Natural killer cell (primary cell): ENCODE measurements at regions not wholly inside any gene's neighbourhood (a gene's known extent, or its start where the extent isn't known, plus 50 kb on each side); places are given as distances from the start of the nearest gene placed in this dataset.

Experiments
- ATAC-seq, 3 donors: fragments of 150-1000 bp in 2 of 3; fragments of 200-7000 bp in 1 of 3; cut with Tn5 transposase; 1 replicate in 1 of 3; 2 replicates in 2 of 3; pipeline ENCODE4 v1.10.0; 2021; ENCODE audit warnings: mild to moderate bottlenecking in 2 of 3, moderate library complexity in 2 of 3
- DNase-seq, 2 donors: peaks; one replicate each; pipeline versions ENCODE4 v3.0.0 to v3.0.0-alpha.2; 2013 to 2021; ENCODE audit warnings: mixed read lengths in 1 of 2
- H3K27ac ChIP-seq: one replicate; pipeline ENCODE4 v1.5.1; 2013; ENCODE audit warnings: mild to moderate bottlenecking, low read length
- H3K27me3 ChIP-seq: one replicate; pipeline ENCODE4 v1.6.1; 2013; ENCODE audit warnings: low read length; ENCODE audit not compliant: control insufficient read depth, insufficient read depth
- H3K36me3 ChIP-seq: one replicate; pipeline ENCODE4 v1.6.1; 2013; ENCODE audit warnings: low read length; ENCODE audit not compliant: control insufficient read depth, insufficient read depth
- H3K4me1 ChIP-seq: one replicate; pipeline ENCODE4 v1.6.1; 2013; ENCODE audit warnings: low read length; ENCODE audit not compliant: control insufficient read depth, insufficient read depth
- H3K4me3 ChIP-seq: one replicate; pipeline ENCODE4 v1.5.1; 2013; ENCODE audit warnings: low read length
- H3K9me3 ChIP-seq: one replicate; pipeline ENCODE4 v1.6.1; 2013; ENCODE audit warnings: low read length; ENCODE audit not compliant: control insufficient read depth, insufficient read depth
- H3K27ac Mint-ChIP-seq, 2 donors: one replicate each; pipeline ENCODE4 v1.8.0; 2022; ENCODE audit warnings: mild to moderate bottlenecking in 2 of 2, mixed read lengths in 2 of 2, moderate library complexity in 1 of 2
- H3K27me3 Mint-ChIP-seq, 2 donors: one replicate each; pipeline ENCODE4 v1.8.0; 2022; ENCODE audit warnings: low read depth in 2 of 2, mixed read lengths in 2 of 2
- H3K36me3 Mint-ChIP-seq: one replicate; pipeline ENCODE4 v1.8.0; 2022; ENCODE audit warnings: mixed read lengths
- H3K4me1 Mint-ChIP-seq, 2 donors: one replicate each; pipeline ENCODE4 v1.8.0; 2022; ENCODE audit warnings: mixed read lengths in 2 of 2
- H3K4me3 Mint-ChIP-seq: one replicate; pipeline ENCODE4 v1.8.0; 2022; ENCODE audit warnings: mild to moderate bottlenecking, moderate library complexity, mixed read lengths
- H3K9me3 Mint-ChIP-seq, 2 donors: one replicate each; pipeline ENCODE4 v1.8.0; 2022; ENCODE audit warnings: mixed read lengths in 2 of 2
- WGBS: methylation state at CpG from one replicate; pipeline ENCODE4 v1.1.7; 2013; ENCODE audit warnings: missing lambda C conversion rate; ENCODE audit not compliant: insufficient coverage; 5-methylcytosine and 5-hydroxymethylcytosine counted together
- intact Hi-C: fragments of 100-400 bp; cut with micrococcal nuclease; formaldehyde crosslinking; loops from one replicate; pipeline ENCODE4 v1.14.2; 2022
- TF ChIP-seq, protein P1 (sequence below): fragments of 200-600 bp; IDR thresholded peaks from one replicate; pipeline ENCODE4 v1.8.0; 2022; ENCODE audit warnings: antibody characterized with exemption

DNA sequence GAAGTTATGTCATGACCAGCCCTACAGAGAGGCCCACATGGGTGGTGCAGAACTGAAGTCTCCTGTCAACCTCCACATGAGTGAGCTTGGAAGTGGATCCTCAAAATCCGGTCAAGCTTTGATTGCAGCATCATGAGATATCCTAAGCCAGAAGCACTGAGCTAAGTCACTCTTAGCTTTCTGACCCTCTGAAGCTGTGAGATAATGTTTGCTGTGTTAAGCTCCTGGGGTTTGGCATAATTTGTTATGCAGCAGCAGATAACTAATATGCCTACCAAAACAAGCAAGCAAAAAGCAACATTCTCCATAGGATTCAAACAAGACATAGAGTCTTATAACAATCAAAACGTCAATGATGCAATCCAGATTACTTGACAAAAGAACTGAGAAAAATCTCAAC lies 87.6 kb upstream of the GRIN2B start:
- 76% methylated on average over 2 of the region's 2 CpGs for WGBS
- no peaks in the 10 kb centered on the region for H3K27me3 Mint-ChIP-seq

DNA sequence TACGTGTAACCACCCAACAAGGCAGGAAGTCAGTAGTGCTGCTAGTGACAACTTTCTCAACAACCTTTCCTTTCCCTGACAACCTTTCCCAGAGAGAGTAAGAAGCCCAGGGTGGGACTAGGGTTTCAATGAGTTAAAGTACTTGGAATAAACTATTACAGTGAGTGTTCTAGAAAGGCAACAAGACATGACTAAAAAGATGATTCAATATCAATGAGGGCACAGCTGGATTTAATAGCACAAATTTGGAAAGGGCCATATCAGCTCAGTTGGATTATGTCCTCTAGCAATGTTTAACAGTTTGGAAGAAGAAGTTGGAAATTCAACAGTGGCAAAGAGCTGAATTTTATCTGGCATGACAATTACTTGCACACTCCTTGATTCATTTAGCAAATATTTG lies 90.4 kb upstream of the GRIN2B start:
- Mint-ChIP-seq H3K36me3 (no peaks in the 10 kb centered on the region), H3K27ac (no peak overlapping the region), H3K4me1 (no peaks in the 10 kb centered on the region), H3K4me3 (no peak overlapping the region), H3K9me3 (peaks cover 3 to 4% of the 10 kb centered on the region in 2 donors), H3K27me3 (no peaks in the 10 kb centered on the region)
- WGBS = no CpG with 5 or more reads among the region's 1 CpG
- Histone ChIP-seq H3K4me1 (no peaks in the 10 kb centered on the region), H3K27me3 (no peaks in the 10 kb centered on the region), H3K27ac (no peak overlapping the region), H3K9me3 (no peaks in the 10 kb centered on the region), H3K36me3 (no peaks in the 10 kb centered on the region), H3K4me3 (no peak overlapping the region)
- intact Hi-C loops = no loop called here
- DNase-seq (no peak), ATAC-seq (no peak)
- TF ChIP-seq, protein P1, sequence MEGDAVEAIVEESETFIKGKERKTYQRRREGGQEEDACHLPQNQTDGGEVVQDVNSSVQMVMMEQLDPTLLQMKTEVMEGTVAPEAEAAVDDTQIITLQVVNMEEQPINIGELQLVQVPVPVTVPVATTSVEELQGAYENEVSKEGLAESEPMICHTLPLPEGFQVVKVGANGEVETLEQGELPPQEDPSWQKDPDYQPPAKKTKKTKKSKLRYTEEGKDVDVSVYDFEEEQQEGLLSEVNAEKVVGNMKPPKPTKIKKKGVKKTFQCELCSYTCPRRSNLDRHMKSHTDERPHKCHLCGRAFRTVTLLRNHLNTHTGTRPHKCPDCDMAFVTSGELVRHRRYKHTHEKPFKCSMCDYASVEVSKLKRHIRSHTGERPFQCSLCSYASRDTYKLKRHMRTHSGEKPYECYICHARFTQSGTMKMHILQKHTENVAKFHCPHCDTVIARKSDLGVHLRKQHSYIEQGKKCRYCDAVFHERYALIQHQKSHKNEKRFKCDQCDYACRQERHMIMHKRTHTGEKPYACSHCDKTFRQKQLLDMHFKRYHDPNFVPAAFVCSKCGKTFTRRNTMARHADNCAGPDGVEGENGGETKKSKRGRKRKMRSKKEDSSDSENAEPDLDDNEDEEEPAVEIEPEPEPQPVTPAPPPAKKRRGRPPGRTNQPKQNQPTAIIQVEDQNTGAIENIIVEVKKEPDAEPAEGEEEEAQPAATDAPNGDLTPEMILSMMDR = no peak

More for the DNA sequence above, 87.6 kb upstream of the GRIN2B start:
- intact Hi-C loops = no loop called here
- peaks cover 3 to 5% of the 10 kb centered on the region in 2 donors for H3K9me3 Mint-ChIP-seq
- H3K36me3 Mint-ChIP-seq = no peaks in the 10 kb centered on the region
- no peaks in the 10 kb centered on the region for H3K4me1 Mint-ChIP-seq
- H3K27ac ChIP-seq = no peak overlapping the region
- TF ChIP-seq, protein P1 = no peak
- ATAC-seq (no peak), DNase-seq (no peak)
- H3K4me3 ChIP-seq = no peak overlapping the region
- no peak overlapping the region for H3K27ac Mint-ChIP-seq
- H3K4me1 ChIP-seq = no peaks in the 10 kb centered on the region
- no peak overlapping the region for H3K4me3 Mint-ChIP-seq
- H3K9me3 ChIP-seq = no peaks in the 10 kb centered on the region
- no peaks in the 10 kb centered on the region for H3K27me3 ChIP-seq
- H3K36me3 ChIP-seq = no peaks in the 10 kb centered on the region

DNA sequence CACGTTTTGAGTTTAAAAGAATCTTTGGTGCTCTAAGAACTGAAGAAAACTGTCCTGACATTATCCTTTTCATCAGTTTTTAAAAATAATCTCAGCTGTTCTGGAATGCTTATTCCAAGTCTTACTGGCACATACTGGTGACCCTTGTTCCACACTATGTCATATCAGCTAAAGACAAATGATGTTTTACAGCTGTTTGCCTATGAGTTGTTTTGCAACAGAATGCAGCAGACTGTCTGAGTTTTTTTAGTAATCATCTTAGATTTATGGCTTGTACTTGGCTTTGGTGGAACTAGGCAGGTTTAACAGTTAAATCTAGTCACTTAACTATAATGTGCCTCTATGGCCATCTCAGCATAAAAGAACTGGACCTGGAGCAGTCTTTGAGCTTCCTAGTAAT lies 91.6 kb upstream of the GRIN2B start:
- Mint-ChIP-seq H3K27ac (no peak overlapping the region), H3K4me1 (no peaks in the 10 kb centered on the region), H3K36me3 (no peaks in the 10 kb centered on the region), H3K27me3 (no peaks in the 10 kb centered on the region), H3K9me3 (peaks cover 6% of the 10 kb centered on the region in 2 donors), H3K4me3 (no peak overlapping the region)
- WGBS = 75% methylated on average over 1 of the region's 1 CpG
- no peaks in the 10 kb centered on the region for H3K9me3 ChIP-seq
- H3K27me3 ChIP-seq = no peaks in the 10 kb centered on the region
- TF ChIP-seq, protein P1 = no peak
- DNase-seq (no peak), ATAC-seq (no peak)
- H3K36me3 ChIP-seq = no peaks in the 10 kb centered on the region
- no peak overlapping the region for H3K27ac ChIP-seq
- no peaks in the 10 kb centered on the region for H3K4me1 ChIP-seq
- intact Hi-C loops = no loop called here
- no peak overlapping the region for H3K4me3 ChIP-seq

DNA sequence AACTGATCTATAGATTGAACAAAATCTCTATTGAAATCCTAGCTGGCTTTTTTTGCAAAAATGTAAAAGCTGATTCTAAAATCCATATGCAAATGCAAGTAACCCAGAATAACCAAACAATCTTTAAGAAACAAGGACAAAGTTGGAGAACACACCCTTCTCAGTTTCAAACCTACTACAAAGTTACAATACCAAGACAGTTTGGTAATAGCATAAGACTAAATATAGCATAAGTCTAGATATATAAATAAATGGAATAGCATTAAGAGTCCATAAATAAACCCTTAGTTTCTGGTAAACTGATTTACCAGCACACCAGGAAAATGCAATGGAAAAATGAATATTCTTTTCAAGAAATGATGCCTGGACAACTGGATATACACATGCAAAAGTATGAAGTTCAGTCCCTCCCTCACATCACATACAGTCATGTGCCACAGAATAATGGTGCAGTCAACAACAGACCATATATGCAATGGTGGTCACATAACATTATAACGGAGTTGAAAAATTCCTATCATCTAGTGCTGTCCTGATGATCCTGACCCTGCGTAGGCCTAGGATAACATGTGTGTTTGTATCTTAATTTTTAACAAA lies 94.5 kb upstream of the GRIN2B start:
- TF ChIP-seq, protein P1 = no peak
- 0% methylated on average over 1 of the region's 2 CpGs for WGBS
- ATAC-seq (no peak), DNase-seq (no peak)
- Mint-ChIP-seq H3K4me1 (no peaks in the 10 kb centered on the region), H3K9me3 (peaks cover 6% of the 10 kb centered on the region in 2 donors), H3K4me3 (no peak overlapping the region), H3K27me3 (no peaks in the 10 kb centered on the region), H3K27ac (no peak overlapping the region), H3K36me3 (no peaks in the 10 kb centered on the region)
- no peak overlapping the region for H3K27ac ChIP-seq
- H3K9me3 ChIP-seq = no peaks in the 10 kb centered on the region
- no peaks in the 10 kb centered on the region for H3K36me3 ChIP-seq
- no peaks in the 10 kb centered on the region for H3K27me3 ChIP-seq
- no peak overlapping the region for H3K4me3 ChIP-seq
- intact Hi-C loops = no loop called here
- no peaks in the 10 kb centered on the region for H3K4me1 ChIP-seq
